ENCODE measurements at regions not wholly inside any gene's neighbourhood (a gene's known extent, or its start where the extent isn't known, plus 50 kb on each side); places are given as distances from the start of the nearest gene placed in this dataset.

DNA sequence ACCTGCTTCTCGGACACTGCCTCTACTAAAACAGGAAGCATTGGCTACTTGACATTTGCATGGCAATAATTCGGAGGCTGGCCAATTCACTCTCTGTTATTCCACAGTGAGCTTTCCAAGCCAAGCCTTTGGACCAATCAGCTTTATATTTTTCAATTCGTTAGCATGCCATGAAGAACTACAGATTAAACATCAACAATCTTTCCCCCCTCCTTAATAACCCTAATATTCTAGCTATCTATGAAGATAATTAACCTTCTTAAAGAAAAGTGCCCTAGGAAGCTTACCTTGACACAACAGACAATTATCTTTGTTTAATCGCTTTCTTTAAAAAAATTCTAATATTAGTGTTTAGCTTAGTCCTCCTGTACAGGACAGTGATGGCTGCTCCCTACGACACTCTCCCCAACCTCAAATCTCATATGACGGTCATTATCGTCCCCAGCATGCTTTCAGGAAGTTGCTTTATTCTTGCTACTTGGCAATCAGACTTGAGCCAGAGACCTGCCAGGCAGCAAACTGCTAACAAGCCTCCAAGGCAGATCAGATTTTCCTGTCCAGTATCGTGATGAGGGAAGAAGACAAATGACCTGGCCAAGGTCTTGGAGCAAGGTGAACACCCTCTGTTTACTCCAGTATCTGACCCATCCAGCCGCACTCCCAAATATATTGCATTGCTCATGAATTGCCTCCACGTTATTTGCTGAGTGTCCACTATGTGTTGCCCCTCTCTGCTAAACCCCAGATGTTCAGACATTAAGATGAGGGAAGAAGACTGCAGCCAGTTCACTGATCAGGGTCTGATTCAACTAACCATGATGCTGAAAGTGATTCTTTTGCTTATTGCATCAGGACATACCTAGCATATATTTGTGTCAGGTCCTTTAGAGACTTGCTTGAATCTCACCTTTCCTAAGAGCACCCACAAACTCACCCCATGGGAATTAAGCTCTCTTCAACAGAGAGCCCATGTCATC, 68.1 kb upstream of the LPP start:
- Histone ChIP-seq H3K36me3 (ENCODE audit: control insufficient read depth, low read length) (peaks cover 3% of the 10 kb centered on the region; the same call in 1 of the 2 replicates), H3K4me2 (ENCODE audit: low read length) (peak overlapping the region; percentile 88), H3K27me3 (ENCODE audit: control insufficient read depth, low read length) (no peaks in the 10 kb centered on the region), H3K79me2 (ENCODE audit: control insufficient read depth, low read length) (no peaks in the 10 kb centered on the region; the same call in 1 of the 2 replicates), H3K4me3 (ENCODE audit: low read length) (peak overlapping the region; percentile 59), H3F3A (ENCODE audit: control insufficient read depth, insufficient read depth) (peaks cover 52% of the 10 kb centered on the region), H3K9me2 (replicated peaks; ENCODE audit: control insufficient read depth, low read length) (no peaks in the 10 kb centered on the region), H4K20me1 (ENCODE audit: control insufficient read depth, insufficient read depth, low read depth, low read length) (no peaks in the 10 kb centered on the region), H3K9me3 (ENCODE audit: control insufficient read depth, insufficient read depth, low read length) (no peaks in the 10 kb centered on the region), H3K4me1 (ENCODE audit: control insufficient read depth, low read length) (peaks cover 99% of the 10 kb centered on the region), H3K27ac (ENCODE audit: low read depth, low read length) (peak overlapping the region; percentile 99)
- TF ChIP-seq, protein P1, sequence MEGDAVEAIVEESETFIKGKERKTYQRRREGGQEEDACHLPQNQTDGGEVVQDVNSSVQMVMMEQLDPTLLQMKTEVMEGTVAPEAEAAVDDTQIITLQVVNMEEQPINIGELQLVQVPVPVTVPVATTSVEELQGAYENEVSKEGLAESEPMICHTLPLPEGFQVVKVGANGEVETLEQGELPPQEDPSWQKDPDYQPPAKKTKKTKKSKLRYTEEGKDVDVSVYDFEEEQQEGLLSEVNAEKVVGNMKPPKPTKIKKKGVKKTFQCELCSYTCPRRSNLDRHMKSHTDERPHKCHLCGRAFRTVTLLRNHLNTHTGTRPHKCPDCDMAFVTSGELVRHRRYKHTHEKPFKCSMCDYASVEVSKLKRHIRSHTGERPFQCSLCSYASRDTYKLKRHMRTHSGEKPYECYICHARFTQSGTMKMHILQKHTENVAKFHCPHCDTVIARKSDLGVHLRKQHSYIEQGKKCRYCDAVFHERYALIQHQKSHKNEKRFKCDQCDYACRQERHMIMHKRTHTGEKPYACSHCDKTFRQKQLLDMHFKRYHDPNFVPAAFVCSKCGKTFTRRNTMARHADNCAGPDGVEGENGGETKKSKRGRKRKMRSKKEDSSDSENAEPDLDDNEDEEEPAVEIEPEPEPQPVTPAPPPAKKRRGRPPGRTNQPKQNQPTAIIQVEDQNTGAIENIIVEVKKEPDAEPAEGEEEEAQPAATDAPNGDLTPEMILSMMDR (IDR thresholded peaks at IDR 0.05; ENCODE audit: low read depth, low read length, poor library complexity, severe bottlenecking): no peak
- TF ChIP-seq EZH2phosphoT487 (IDR thresholded peaks at IDR 0.05; ENCODE audit: borderline replicate concordance, low read length): no peak

DNA sequence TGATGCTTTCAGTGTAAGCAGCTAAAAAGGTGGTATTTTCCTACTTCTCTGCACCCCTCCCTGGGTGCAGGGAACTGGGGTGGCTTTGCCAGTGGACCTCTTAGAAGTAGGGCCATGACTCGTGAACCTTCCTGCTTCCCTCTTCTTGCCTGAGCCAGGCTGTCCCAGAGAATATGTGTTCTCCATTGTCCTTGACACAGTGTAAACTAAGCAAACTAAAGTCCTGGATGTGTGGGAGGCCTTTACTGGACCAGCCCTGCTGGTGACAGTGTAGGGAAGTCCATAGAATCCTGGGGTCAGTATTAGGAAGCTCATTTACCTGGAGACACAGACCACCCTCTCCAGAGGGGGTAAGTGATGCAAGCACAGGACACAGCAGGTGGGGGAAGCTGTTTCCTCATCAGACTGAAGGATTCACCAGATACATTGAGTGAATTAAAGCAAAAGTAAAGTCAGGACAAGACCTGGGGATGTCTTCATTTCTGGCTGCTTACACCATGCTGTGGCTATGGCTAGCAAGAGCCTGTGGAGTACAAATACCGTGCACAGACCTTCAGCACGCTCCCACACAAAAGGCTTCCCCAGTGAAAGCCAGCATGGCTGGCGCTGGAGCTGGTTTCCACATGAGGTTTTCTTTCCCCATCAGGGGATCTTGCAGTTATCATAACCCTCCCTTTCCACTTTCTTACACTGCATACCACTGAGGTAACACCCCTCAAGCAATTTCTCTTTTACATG, 64.8 kb upstream of the LPP start:
- no peak for TF ChIP-seq EZH2phosphoT487 (IDR thresholded peaks at IDR 0.05; ENCODE audit: borderline replicate concordance, low read length)
- TF ChIP-seq, protein P1 (IDR thresholded peaks at IDR 0.05; ENCODE audit: low read depth, low read length, poor library complexity, severe bottlenecking): no peak
- Histone ChIP-seq H3K4me3 (ENCODE audit: low read length) (peak overlapping the region; percentile 54), H3F3A (ENCODE audit: control insufficient read depth, insufficient read depth) (peaks cover 53% of the 10 kb centered on the region), H3K4me1 (ENCODE audit: control insufficient read depth, low read length) (peaks cover 99% of the 10 kb centered on the region), H3K4me2 (ENCODE audit: low read length) (peak overlapping the region; percentile 88), H3K27me3 (ENCODE audit: control insufficient read depth, low read length) (no peaks in the 10 kb centered on the region), H3K27ac (ENCODE audit: low read depth, low read length) (peak overlapping the region; percentile 99), H3K36me3 (ENCODE audit: control insufficient read depth, low read length) (peaks cover 2% of the 10 kb centered on the region; the same call in 1 of the 2 replicates), H3K79me2 (ENCODE audit: control insufficient read depth, low read length) (no peaks in the 10 kb centered on the region; the same call in 1 of the 2 replicates), H3K9me2 (replicated peaks; ENCODE audit: control insufficient read depth, low read length) (no peaks in the 10 kb centered on the region), H3K9me3 (ENCODE audit: control insufficient read depth, insufficient read depth, low read length) (no peaks in the 10 kb centered on the region), H4K20me1 (ENCODE audit: control insufficient read depth, insufficient read depth, low read depth, low read length) (no peaks in the 10 kb centered on the region)

DNA sequence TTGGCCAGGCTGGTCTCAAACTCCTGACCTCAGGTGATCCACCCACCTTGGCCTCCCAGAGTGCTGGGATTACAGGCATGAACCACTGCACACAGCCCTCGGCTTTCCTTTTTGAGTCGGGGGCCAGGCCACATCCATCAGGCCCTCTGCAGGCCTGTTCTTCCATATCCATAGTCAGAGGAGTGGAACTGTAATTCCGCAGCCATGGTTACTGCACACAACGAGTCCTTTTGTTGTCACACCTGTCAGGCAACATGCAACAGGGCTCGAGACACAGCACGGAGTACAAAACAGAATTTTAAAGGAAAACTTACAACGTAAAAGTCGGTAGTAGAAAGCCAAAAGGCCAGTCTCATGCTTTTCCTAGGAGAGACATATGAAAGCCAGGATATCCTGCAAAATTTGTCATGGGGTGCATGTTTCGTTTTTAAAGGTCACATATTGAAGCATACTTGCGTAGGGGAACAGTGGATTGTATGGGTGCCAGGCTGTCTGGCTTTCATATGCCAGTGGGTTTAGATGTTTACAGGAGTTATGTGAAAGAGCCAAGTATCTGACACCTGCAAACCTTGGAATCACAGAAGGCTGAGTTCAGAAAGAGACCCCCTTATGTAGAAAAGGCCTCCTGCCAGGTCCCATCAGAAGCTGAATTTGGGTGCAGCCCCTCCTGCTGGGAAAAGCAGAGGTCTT, 63.2 kb upstream of the LPP start:
- Histone ChIP-seq H3K79me2 (ENCODE audit: control insufficient read depth, low read length) (no peaks in the 10 kb centered on the region), H3K4me3 (ENCODE audit: low read length) (peak overlapping the region; percentile 54; the same call in 1 of the 2 replicates), H3F3A (ENCODE audit: control insufficient read depth, insufficient read depth) (peaks cover 37% of the 10 kb centered on the region), H3K9me3 (ENCODE audit: control insufficient read depth, insufficient read depth, low read length) (no peaks in the 10 kb centered on the region), H3K9me2 (replicated peaks; ENCODE audit: control insufficient read depth, low read length) (no peaks in the 10 kb centered on the region), H3K27me3 (ENCODE audit: control insufficient read depth, low read length) (no peaks in the 10 kb centered on the region), H4K20me1 (ENCODE audit: control insufficient read depth, insufficient read depth, low read depth, low read length) (no peaks in the 10 kb centered on the region), H3K4me2 (ENCODE audit: low read length) (peak overlapping the region; percentile 56), H3K36me3 (ENCODE audit: control insufficient read depth, low read length) (no peaks in the 10 kb centered on the region), H3K27ac (ENCODE audit: low read depth, low read length) (peak overlapping the region; percentile 99), H3K4me1 (ENCODE audit: control insufficient read depth, low read length) (peaks cover 96% of the 10 kb centered on the region)
- TF ChIP-seq, protein P1 (IDR thresholded peaks at IDR 0.05; ENCODE audit: low read depth, low read length, poor library complexity, severe bottlenecking): no peak
- TF ChIP-seq EZH2phosphoT487 (IDR thresholded peaks at IDR 0.05; ENCODE audit: borderline replicate concordance, low read length): no peak
